HCT116 (cell line): ENCODE measurements at regions not wholly inside any gene's neighbourhood (a gene's known extent, or its start where the extent isn't known, plus 50 kb on each side); places are given as distances from the start of the nearest gene placed in this dataset.

Experiments
- ATAC-seq: fragments of 200-7000 bp; cut with Tn5 transposase; 2 replicates; pipeline ENCODE4 v1.9.1; 2020; ENCODE audit warnings: mild to moderate bottlenecking, moderate library complexity
- BruUV-seq: library from RNA; stranded (reverse); fragments of 400-500 nt; replicated peaks from 2 replicates; lab custom pipeline; 2021; lab: Mats Ljungman, UMichigan
- CTCF ChIA-PET: fragments of 300-600 bp; sonication (Branson Sonifier 250); formaldehyde crosslinking; loops from one replicate; lab custom pipeline; 2021; ENCODE audit warnings: antibody characterized with exemption; lab: Charles Lee
- POLR2A ChIA-PET: fragments of 300-600, 350-600 bp; sonication (Branson Sonifier 250); formaldehyde crosslinking; loops from one replicate; lab custom pipeline; 2021; ENCODE audit warnings: antibody characterized with exemption; lab: Charles Lee
- RAD21 ChIA-PET, 2 experiments: fragments of 300-600 bp; sonication (Branson Sonifier 250); formaldehyde crosslinking; loops; one replicate each; lab custom pipeline; 2023; ENCODE audit warnings: low total read pairs in 2 of 2; ENCODE audit not compliant: uncharacterized antibody in 2 of 2, unreplicated experiment in 2 of 2, low non-redundant PET in 1 of 2; lab: Charles Lee
- DNase-seq: peaks from one replicate; pipeline ENCODE4 v3.0.0-alpha.2; 2010; ENCODE audit warnings: low read depth, low spot score
- H2AFZ ChIP-seq: fragments of 200-600 bp; shearing (Covaris generic), sonication (generic); 2 replicates; pipeline ENCODE4 v1.6.1; 2017; ENCODE audit warnings: low read depth, mixed run types, mixed read lengths, antibody characterized with exemption, low read length; ENCODE audit not compliant: poor library complexity, severe bottlenecking
- H3K27ac ChIP-seq: 2 replicates; pipeline ENCODE4 v1.5.1; 2012; ENCODE audit warnings: low read depth, low read length
- H3K27me3 ChIP-seq: fragments of 200-600 bp; sonication (generic); 2 replicates; pipeline ENCODE4 v1.6.1; 2016; ENCODE audit warnings: mixed run types, low read length, mixed read lengths; ENCODE audit not compliant: insufficient read depth
- H3K36me3 ChIP-seq, 2 experiments: fragments of 200-500 bp in 1 of 2; fragments of 200-600 bp in 1 of 2; sonication (Bioruptor generic) in 1 of 2; sonication (generic) in 1 of 2; 2 replicates each; pipeline versions ENCODE4 v1.5.1 to v1.6.1; 2014 to 2016; ENCODE audit warnings: low read length in 2 of 2, inconsistent platforms in 1 of 2, mixed read lengths in 1 of 2, mixed run types in 1 of 2; ENCODE audit not compliant: insufficient read depth in 2 of 2, control insufficient read depth in 1 of 2
- H3K4me1 ChIP-seq, 2 experiments: fragments of 200-600 bp in 1 of 2; sonication (generic) in 1 of 2; 2 replicates each; pipeline versions ENCODE4 v1.5.1 to v1.6.1; 2012 to 2017; ENCODE audit warnings: low read length in 2 of 2, inconsistent platforms in 1 of 2, mild to moderate bottlenecking in 1 of 2, mixed read lengths in 1 of 2, mixed run types in 1 of 2, moderate library complexity in 1 of 2; ENCODE audit not compliant: insufficient read depth in 2 of 2, control insufficient read depth in 1 of 2
- H3K4me2 ChIP-seq: fragments of 200-600 bp; sonication (generic); 2 replicates; pipeline ENCODE4 v1.6.1; 2017; ENCODE audit warnings: mixed run types, low read length, mixed read lengths
- H3K4me3 ChIP-seq, 2 experiments: fragments of 200-600 bp in 1 of 2; sonication (generic) in 1 of 2; replicated peaks in 1 of 2; 2 replicates each; pipeline ENCODE4 v1.5.1; 2011 to 2016; ENCODE audit warnings: low read length in 2 of 2, control low read depth in 1 of 2, low read depth in 1 of 2, mild to moderate bottlenecking in 1 of 2, mixed read lengths in 1 of 2, mixed run types in 1 of 2
- H3K79me2 ChIP-seq: fragments of 200-600 bp; sonication (generic); 2 replicates; pipeline ENCODE4 v1.6.1; 2017; ENCODE audit warnings: mild to moderate bottlenecking, mixed run types, low read length, moderate library complexity, mixed read lengths; ENCODE audit not compliant: insufficient read depth
- H3K9ac ChIP-seq: fragments of 200-600 bp; sonication (generic); 2 replicates; pipeline ENCODE4 v1.6.1; 2016; ENCODE audit warnings: low read length, mixed read lengths
- H3K9me2 ChIP-seq: fragments of 200-600 bp; sonication (generic), shearing (Covaris generic); 2 replicates; pipeline ENCODE4 v1.6.1; 2017; ENCODE audit warnings: mixed run types, mild to moderate bottlenecking, moderate library complexity; ENCODE audit not compliant: insufficient read depth
- H3K9me3 ChIP-seq, 2 experiments: fragments of 200-500 bp in 1 of 2; fragments of 200-600 bp in 1 of 2; sonication (Bioruptor generic) in 1 of 2; sonication (generic) in 1 of 2; 2 replicates each; pipeline ENCODE4 v1.6.1; 2014 to 2017; ENCODE audit warnings: low read length in 2 of 2, mixed read lengths in 2 of 2, inconsistent platforms in 1 of 2, low read depth in 1 of 2, mild to moderate bottlenecking in 1 of 2, mixed run types in 1 of 2, moderate library complexity in 1 of 2; ENCODE audit not compliant: control insufficient read depth in 1 of 2, insufficient read depth in 1 of 2
- H4K20me1 ChIP-seq: fragments of 200-600 bp; sonication (generic), shearing (Covaris generic); 2 replicates; pipeline ENCODE4 v1.6.1; 2017; ENCODE audit warnings: mixed run types, mild to moderate bottlenecking, moderate library complexity; ENCODE audit not compliant: insufficient read depth
- CBX3 ChIP-seq: IDR thresholded peaks from 2 replicates; pipeline ENCODE4 v1.6.1; 2012; ENCODE audit warnings: low read depth
- CTCF ChIP-seq, 3 experiments: fragments of 200-600 bp in 1 of 3; sonication (generic) in 1 of 3; IDR thresholded peaks in 2 of 3; conservative IDR thresholded peaks in 1 of 3; 2 replicates each; pipeline ENCODE4 v1.5.1; 2012 to 2017; ENCODE audit warnings: low read depth in 2 of 3, low read length in 2 of 3, antibody characterized with exemption in 1 of 3, borderline replicate concordance in 1 of 3, control low read depth in 1 of 3, mild to moderate bottlenecking in 1 of 3, mixed read lengths in 1 of 3, mixed run types in 1 of 3, moderate library complexity in 1 of 3; ENCODE audit not compliant: insufficient read depth in 1 of 3
- ELF1 ChIP-seq: IDR thresholded peaks from 2 replicates; pipeline ENCODE4 v1.6.1; 2012; ENCODE audit warnings: low read depth, borderline replicate concordance
- EZH2 ChIP-seq: fragments of 200-600 bp; sonication (generic); IDR thresholded peaks from 2 replicates; pipeline ENCODE4 v1.6.1; 2017; ENCODE audit warnings: antibody characterized with exemption, mixed run types
- FOSL1 ChIP-seq: IDR thresholded peaks from 2 replicates; pipeline ENCODE4 v1.6.1; 2012; ENCODE audit warnings: low read depth
- JUND ChIP-seq: IDR thresholded peaks from 2 replicates; pipeline ENCODE4 v1.6.1; 2012
- MAX ChIP-seq: IDR thresholded peaks from 2 replicates; pipeline ENCODE4 v1.6.1; 2012
- POLR2A ChIP-seq: IDR thresholded peaks from 2 replicates; pipeline ENCODE4 v1.7.0; 2011; ENCODE audit warnings: borderline replicate concordance; ENCODE audit not compliant: insufficient read depth, insufficient read length; ENCODE audit errors: extremely low read depth
- RAD21 ChIP-seq: IDR thresholded peaks from 2 replicates; pipeline ENCODE4 v1.6.1; 2012; ENCODE audit warnings: low read depth, mild to moderate bottlenecking
- SIN3A ChIP-seq: IDR thresholded peaks from 2 replicates; pipeline ENCODE4 v1.6.1; 2012; ENCODE audit warnings: low read depth
- SP1 ChIP-seq: IDR thresholded peaks from 2 replicates; pipeline ENCODE4 v1.6.1; 2012; ENCODE audit warnings: low read depth
- SRF ChIP-seq: IDR thresholded peaks from 2 replicates; pipeline ENCODE4 v1.6.1; 2012; ENCODE audit warnings: low read depth
- YY1 ChIP-seq: IDR thresholded peaks from 2 replicates; pipeline ENCODE4 v1.6.1; 2011; ENCODE audit warnings: low read length, low read depth, moderate library complexity, mild to moderate bottlenecking; ENCODE audit not compliant: insufficient replicate concordance; ENCODE audit errors: extremely low read depth
- ZBTB33 ChIP-seq: IDR thresholded peaks from 2 replicates; pipeline ENCODE4 v1.6.1; 2011; ENCODE audit warnings: mild to moderate bottlenecking, low read length, moderate library complexity; ENCODE audit not compliant: insufficient replicate concordance; ENCODE audit errors: extremely low read depth
- ZFX ChIP-seq: fragments of 450-650 bp; IDR thresholded peaks from 2 replicates; pipeline ENCODE4 v1.6.1; 2017
- ZNF274 ChIP-seq: fragments of 200-500 bp; sonication (Bioruptor generic); IDR thresholded peaks from 2 replicates; pipeline ENCODE4 v1.6.1; 2014; ENCODE audit warnings: mild to moderate bottlenecking, low read depth, low read length, inconsistent platforms
- intact Hi-C: fragments of 100-400 bp; cut with micrococcal nuclease; formaldehyde crosslinking; loops from 2 replicates; pipeline ENCODE4 v1.10.0; 2022

- ChIA-PET POLR2A (no interaction called here), CTCF (no interaction called here), RAD21 (no interaction called here)
- DNase-seq, result no peak
- Histone ChIP-seq H3K27ac (no peak overlapping the region), H3K27me3 (no peaks in the 10 kb centered on the region), H3K9ac (no peak overlapping the region), H3K4me3 (peak overlapping the region in 1 of 2 experiments; percentile 25; a peak in 2 of 4 replicates), H3K4me2 (peak overlapping the region; percentile 67), H3K9me2 (no peaks in the 10 kb centered on the region), H2AFZ (peak overlapping the region; percentile 100), H3K79me2 (no peaks in the 10 kb centered on the region), H3K9me3 (no peaks in the 10 kb centered on the region), H3K4me1 (peaks cover 10 to 16% of the 10 kb centered on the region in 2 experiments), H3K36me3 (no peaks in the 10 kb centered on the region), H4K20me1 (no peaks in the 10 kb centered on the region)
- no TSS peak for BruUV-seq
- intact Hi-C loops, result no loop called here
- ATAC-seq, result no peak
- TF ChIP-seq ELF1, result no peak
- TF ChIP-seq SIN3A, result no peak
- no peak for TF ChIP-seq SRF
- no peak for TF ChIP-seq EZH2
- TF ChIP-seq MAX, result no peak
- TF ChIP-seq CBX3, result no peak
- TF ChIP-seq ZFX, result no peak
- no peak for TF ChIP-seq RAD21
- TF ChIP-seq SP1, result no peak
Measured at GRCh38 chr6:137680705-137681346, 186.2 kb upstream of the TNFAIP3 start.

- no peak overlapping the region for H3K27ac ChIP-seq
- no peaks in the 10 kb centered on the region for H4K20me1 ChIP-seq
- no peaks in the 10 kb centered on the region for H3K79me2 ChIP-seq
- no peaks in the 10 kb centered on the region for H3K27me3 ChIP-seq
- H3K36me3 ChIP-seq, result no peaks in the 10 kb centered on the region
- ChIA-PET POLR2A (no interaction called here), RAD21 (no interaction called here), CTCF (no interaction called here)
- DNase-seq (no peak), ATAC-seq (no peak)
- peak overlapping the region; percentile 67 for H3K4me2 ChIP-seq
- no TSS peak for BruUV-seq
- H3K4me3 ChIP-seq, result no peak overlapping the region
- no peak overlapping the region for H3K9ac ChIP-seq
- peaks cover 10 to 16% of the 10 kb centered on the region in 2 experiments for H3K4me1 ChIP-seq
- H3K9me2 ChIP-seq, result no peaks in the 10 kb centered on the region
- H2AFZ ChIP-seq, result peak overlapping the region; percentile 100
- intact Hi-C loops, result no loop called here
- no peaks in the 10 kb centered on the region for H3K9me3 ChIP-seq
- no peak for TF ChIP-seq ZFX
- no peak for TF ChIP-seq SIN3A
- TF ChIP-seq SP1, result no peak
- no peak for TF ChIP-seq CTCF (IDR thresholded peaks at IDR 0.05 in 2 of 3, conservative IDR thresholded peaks at IDR 0.05 in 1 of 3; ENCODE audit: borderline replicate concordance in 1 of 3, insufficient read depth in 1 of 3, low read depth in 2 of 3, low read length in 2 of 3)
- TF ChIP-seq CBX3, result no peak
- no peak for TF ChIP-seq ELF1
- no peak for TF ChIP-seq YY1
- TF ChIP-seq JUND, result no peak
- TF ChIP-seq POLR2A, result no peak
- TF ChIP-seq ZBTB33, result no peak
- TF ChIP-seq SRF, result no peak
- TF ChIP-seq ZNF274, result no peak
- no peak for TF ChIP-seq FOSL1
Measured at GRCh38 chr6:137681445-137682009, 185.5 kb upstream of the TNFAIP3 start.
